ENCODE measurements at regions not wholly inside any gene's neighbourhood (a gene's known extent, or its start where the extent isn't known, plus 50 kb on each side); places are given as distances from the start of the nearest gene placed in this dataset.
"Not testable (repeated sequence)": the region's sequence is repeated elsewhere in the genome, so short reads cannot be mapped to it uniquely, and the experiment has no call there.

DNA sequence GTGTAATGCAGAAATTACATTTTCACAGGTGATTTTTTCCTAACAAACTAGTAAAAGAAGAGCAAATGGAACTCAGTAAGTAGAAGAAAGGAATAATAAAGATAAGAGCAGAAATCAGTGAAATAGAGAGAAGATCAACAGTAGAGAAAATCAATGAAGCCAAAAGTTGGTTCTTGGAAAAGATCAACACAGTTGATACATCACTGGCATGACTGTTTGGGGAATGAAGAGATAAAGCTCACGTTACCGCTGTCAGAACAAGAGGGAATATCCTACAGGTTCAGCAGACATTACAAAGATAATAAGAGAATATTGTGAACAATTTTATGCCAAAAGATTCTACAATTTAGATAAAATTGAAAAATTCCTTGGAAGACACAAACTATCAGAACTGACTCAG is 146.4 kb downstream of the ACTR3B start:
- H3K36me3 Mint-ChIP-seq (ENCODE audit: low read depth): no peaks in the 10 kb centered on the region
- no peak overlapping the region for H3K4me3 Mint-ChIP-seq (ENCODE audit: low read depth)
- H3K27me3 Mint-ChIP-seq (ENCODE audit: low read depth): no peaks in the 10 kb centered on the region
- no peaks in the 10 kb centered on the region for H3K9me3 Mint-ChIP-seq
- no peak for DNase-seq (ENCODE audit: low spot score)
- H3K27ac Mint-ChIP-seq: no peak overlapping the region
- H3K4me1 Mint-ChIP-seq (ENCODE audit: low read depth): no peaks in the 10 kb centered on the region
- intact Hi-C loops (cut with micrococcal nuclease): no loop called here

DNA sequence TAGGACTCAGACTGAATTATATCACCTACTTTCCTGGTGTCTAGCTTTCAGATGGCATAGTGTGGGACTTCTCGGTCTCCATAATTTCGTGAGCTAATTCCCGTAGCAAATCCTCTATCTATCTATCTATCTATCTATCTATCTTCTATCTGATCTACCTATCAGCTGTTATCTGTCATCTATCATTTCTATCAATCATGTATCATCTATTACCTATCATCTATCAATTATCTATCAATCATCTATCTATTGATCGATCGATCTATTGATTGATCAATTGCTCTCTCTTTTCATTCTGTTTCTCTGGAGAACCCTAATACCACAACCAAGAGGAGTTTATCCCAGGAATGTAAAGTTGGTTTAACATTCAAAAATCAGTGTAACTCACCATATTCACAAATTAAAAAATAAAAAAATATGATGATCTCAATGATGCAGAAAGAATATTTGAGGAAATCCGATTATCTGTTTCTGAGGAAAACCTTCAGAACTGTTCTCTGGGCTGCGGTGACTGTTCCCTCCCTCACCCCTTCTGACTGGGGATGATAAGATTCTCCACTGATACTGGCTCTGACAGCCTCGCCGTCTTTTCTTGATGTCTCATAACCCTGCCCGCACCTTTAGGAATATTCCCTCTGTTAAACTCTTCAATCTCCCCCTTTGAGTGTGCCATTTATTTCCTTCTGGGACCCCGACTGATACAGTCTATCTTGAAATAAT is 147.7 kb downstream of the ACTR3B start:
- intact Hi-C loops (cut with micrococcal nuclease): no loop called here
- Mint-ChIP-seq H3K9me3 (no peaks in the 10 kb centered on the region), H3K27ac (no peak overlapping the region), H3K36me3 (ENCODE audit: low read depth) (no peaks in the 10 kb centered on the region), H3K4me1 (ENCODE audit: low read depth) (no peaks in the 10 kb centered on the region), H3K4me3 (ENCODE audit: low read depth) (no peak overlapping the region), H3K27me3 (ENCODE audit: low read depth) (no peaks in the 10 kb centered on the region)
- no peak for DNase-seq (ENCODE audit: low spot score)

DNA sequence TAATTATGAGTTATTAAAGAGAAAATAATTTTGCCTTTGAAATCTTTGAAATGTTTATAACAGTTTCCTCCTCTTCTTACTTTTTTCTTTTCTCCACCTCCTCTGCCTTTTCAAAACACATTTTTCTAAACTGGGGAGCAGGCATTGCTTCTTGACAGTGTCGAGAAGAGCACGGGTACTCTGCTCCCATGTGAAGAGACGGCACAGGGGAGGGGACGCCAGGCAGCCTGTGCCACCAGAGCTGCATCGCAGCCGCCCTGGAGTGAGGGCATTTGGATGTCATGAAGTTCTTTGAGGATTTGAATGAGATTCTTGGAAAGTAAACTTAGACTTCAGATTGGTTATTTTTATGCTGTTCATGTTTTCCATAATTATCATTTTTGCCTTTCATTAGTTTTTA is 149.7 kb downstream of the ACTR3B start:
- H3K27ac Mint-ChIP-seq: no peak overlapping the region
- no peaks in the 10 kb centered on the region for H3K27me3 Mint-ChIP-seq (ENCODE audit: low read depth)
- H3K4me1 Mint-ChIP-seq (ENCODE audit: low read depth): no peaks in the 10 kb centered on the region
- no peaks in the 10 kb centered on the region for H3K36me3 Mint-ChIP-seq (ENCODE audit: low read depth)
- intact Hi-C loops (cut with micrococcal nuclease): no loop called here
- H3K4me3 Mint-ChIP-seq (ENCODE audit: low read depth): no peak overlapping the region
- no peak for DNase-seq (ENCODE audit: low spot score)
- H3K9me3 Mint-ChIP-seq: no peaks in the 10 kb centered on the region

DNA sequence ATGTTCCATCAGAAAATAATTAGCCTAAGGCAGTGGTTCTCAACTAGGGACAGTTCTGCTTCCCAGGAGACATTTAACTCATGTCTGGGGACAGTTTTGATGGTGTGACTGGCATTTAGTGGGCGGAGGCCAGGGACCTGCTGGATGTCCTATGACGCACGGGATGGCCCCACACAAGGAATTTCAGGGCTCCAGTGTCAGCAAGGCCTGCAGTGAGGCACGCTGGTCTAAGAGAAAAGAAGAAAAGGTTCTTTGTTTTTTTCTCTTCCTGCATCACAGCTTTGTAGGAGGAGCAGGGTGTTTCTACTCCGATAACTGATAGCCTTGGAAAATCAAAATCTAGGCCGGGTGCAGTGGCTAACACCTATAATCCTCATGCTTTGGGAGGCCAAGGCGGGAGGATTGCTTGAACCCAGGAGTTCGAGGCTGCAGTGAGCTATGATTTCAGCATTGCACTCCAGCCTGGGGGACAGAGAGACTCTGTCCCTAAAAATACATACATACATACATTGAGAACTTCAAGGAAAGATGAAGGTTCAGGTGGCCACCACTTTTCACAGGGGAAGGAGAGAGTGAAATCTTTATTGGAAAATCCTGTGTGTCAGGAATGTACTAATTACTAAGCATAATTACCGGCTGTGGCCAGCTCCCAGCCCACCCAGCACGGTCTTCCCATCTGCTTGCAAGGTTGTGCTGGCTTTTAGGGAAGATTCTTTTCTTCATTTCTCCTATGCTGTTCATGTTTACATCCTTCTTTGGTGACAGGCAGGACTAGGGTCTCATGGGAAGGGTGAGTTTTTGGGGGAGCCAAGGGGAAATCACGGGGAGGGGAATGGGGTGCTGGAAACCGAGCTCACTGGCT is 150.4 kb downstream of the ACTR3B start:
- Mint-ChIP-seq H3K9me3 (no peaks in the 10 kb centered on the region), H3K27me3 (ENCODE audit: low read depth) (no peaks in the 10 kb centered on the region), H3K27ac (no peak overlapping the region), H3K4me1 (ENCODE audit: low read depth) (no peaks in the 10 kb centered on the region), H3K36me3 (ENCODE audit: low read depth) (no peaks in the 10 kb centered on the region), H3K4me3 (ENCODE audit: low read depth) (no peak overlapping the region)
- intact Hi-C loops (cut with micrococcal nuclease): no loop called here
- no peak for DNase-seq (ENCODE audit: low spot score)

DNA sequence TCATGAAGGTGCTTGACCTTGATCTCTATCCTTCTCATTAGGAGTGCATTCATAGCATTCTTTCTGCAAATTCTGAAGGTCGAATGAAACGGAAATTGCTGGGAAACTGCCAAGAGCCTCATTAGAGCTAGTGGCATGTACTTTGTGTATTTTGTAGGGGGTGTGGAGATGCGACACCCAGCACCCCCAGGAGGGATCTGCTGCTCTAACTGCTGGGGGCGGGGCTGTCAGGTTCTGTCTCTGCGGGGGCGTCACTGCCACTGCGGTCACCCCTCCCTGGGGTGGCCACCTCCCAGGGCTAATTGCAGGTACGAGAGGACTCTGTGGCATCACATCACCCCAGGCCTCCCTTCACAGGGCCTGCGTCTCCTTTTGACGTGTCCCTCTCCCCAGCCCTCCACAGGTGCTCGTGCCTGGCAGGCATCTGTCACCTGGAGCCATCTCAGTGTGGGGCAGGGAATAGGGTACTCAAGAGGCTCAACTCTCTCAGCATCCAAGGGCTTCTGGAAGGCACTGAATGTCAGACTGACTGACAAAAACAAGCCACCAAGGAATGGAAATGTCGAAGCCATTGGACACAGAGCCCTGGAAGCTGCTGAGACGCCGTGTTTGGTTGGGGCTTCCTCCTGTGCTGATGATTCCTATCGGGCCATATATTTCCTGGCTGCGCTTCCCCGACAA is 151.1 kb downstream of the ACTR3B start:
- DNase-seq (ENCODE audit: low spot score): no peak
- H3K4me3 Mint-ChIP-seq (ENCODE audit: low read depth): no peak overlapping the region
- no peaks in the 10 kb centered on the region for H3K27me3 Mint-ChIP-seq (ENCODE audit: low read depth)
- H3K36me3 Mint-ChIP-seq (ENCODE audit: low read depth): no peaks in the 10 kb centered on the region
- H3K9me3 Mint-ChIP-seq: no peaks in the 10 kb centered on the region
- H3K4me1 Mint-ChIP-seq (ENCODE audit: low read depth): no peaks in the 10 kb centered on the region
- intact Hi-C loops (cut with micrococcal nuclease): no loop called here
- H3K27ac Mint-ChIP-seq: no peak overlapping the region

DNA sequence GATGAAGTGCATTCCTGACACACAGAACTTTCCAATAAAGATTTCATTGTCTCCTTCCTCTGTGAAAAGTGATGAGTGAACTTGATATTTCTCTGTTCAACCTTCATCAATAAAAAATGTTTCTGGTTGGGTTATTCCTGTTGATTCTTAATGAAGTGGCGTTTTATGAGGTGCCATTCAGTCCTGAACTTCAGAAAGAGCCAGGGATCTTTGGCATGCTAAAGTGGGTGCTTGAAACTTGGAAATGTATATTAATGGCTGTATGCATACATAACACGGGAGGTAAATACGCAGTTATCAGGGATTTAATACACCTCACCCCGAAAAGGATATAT is 151.6 kb downstream of the ACTR3B start:
- H3K36me3 Mint-ChIP-seq (ENCODE audit: low read depth): no peaks in the 10 kb centered on the region
- intact Hi-C loops (cut with micrococcal nuclease): no loop called here
- H3K4me3 Mint-ChIP-seq (ENCODE audit: low read depth): no peak overlapping the region
- no peak overlapping the region for H3K27ac Mint-ChIP-seq
- H3K9me3 Mint-ChIP-seq: no peaks in the 10 kb centered on the region
- no peaks in the 10 kb centered on the region for H3K4me1 Mint-ChIP-seq (ENCODE audit: low read depth)
- no peaks in the 10 kb centered on the region for H3K27me3 Mint-ChIP-seq (ENCODE audit: low read depth)
- DNase-seq (ENCODE audit: low spot score): no peak

DNA sequence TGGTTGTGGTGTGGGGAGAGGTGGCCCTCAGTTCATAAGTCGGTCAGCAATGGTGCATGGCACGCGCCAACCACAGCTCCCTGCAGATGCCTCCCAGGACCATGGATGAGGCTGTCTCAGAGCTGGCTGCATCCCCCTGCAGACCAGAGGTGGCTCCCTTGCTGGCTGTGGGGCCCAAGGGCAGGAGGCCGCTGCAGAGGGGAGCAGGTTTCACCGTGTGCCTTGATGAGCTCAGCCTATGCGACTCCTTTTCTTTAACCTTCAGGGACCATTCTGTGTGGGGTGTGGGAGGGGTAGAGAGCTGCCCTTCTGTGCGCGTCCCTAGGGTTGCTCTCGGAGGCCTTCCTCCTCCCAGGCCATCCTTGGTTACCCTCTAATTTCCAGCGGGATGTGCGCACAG is 152.4 kb downstream of the ACTR3B start:
- no peak for DNase-seq (ENCODE audit: low spot score)
- Mint-ChIP-seq H3K36me3 (ENCODE audit: low read depth) (no peaks in the 10 kb centered on the region), H3K27ac (no peak overlapping the region), H3K4me3 (ENCODE audit: low read depth) (no peak overlapping the region), H3K9me3 (no peaks in the 10 kb centered on the region), H3K4me1 (ENCODE audit: low read depth) (no peaks in the 10 kb centered on the region), H3K27me3 (ENCODE audit: low read depth) (no peaks in the 10 kb centered on the region)
- intact Hi-C loops (cut with micrococcal nuclease): no loop called here

DNA sequence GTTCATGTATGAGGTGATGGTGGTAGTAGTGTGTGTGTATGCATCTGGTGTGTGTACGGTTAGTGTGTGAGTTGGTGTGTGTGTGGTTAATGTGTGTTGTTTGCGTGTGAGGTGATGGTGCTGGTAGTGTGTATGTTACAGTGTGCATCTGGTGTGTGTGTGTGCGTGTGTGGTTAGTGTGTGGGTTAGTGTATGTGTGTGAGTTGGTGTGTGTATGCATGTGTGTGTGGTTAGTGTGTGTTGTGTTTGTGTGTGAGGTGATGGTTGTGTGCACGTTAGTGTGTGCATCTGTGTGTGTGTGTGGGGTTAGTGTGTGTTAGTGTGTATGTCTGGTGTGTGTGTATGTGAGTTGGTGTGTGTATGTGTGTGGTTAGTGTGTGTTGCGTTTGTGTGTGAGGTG is 153.0 kb downstream of the ACTR3B start:
- no peaks in the 10 kb centered on the region for H3K36me3 Mint-ChIP-seq (ENCODE audit: low read depth)
- H3K9me3 Mint-ChIP-seq: no peaks in the 10 kb centered on the region
- no peak overlapping the region for H3K27ac Mint-ChIP-seq
- DNase-seq (ENCODE audit: low spot score): no peak
- H3K4me3 Mint-ChIP-seq (ENCODE audit: low read depth): no peak overlapping the region
- no peaks in the 10 kb centered on the region for H3K27me3 Mint-ChIP-seq (ENCODE audit: low read depth)
- intact Hi-C loops (cut with micrococcal nuclease): no loop called here
- no peaks in the 10 kb centered on the region for H3K4me1 Mint-ChIP-seq (ENCODE audit: low read depth)

DNA sequence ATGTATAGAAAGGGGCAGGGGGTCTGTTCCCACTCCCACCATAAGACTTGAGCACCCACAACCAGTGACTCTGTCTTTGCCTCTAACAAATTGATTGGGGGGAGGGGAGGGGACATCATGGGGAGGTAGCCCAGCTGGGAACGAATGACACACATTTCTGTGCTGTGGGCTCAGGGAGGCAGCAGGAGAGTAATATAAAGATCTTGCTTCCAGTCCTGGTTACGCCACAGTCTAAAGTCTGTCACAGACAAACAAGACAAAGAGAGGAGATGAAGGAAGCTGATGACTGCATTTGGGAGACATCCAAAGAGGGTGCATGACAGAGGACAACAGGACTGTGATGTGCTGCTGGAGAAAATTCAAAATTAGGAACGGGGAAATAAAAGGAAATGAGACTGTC is 153.9 kb downstream of the ACTR3B start:
- H3K27me3 Mint-ChIP-seq (ENCODE audit: low read depth): no peaks in the 10 kb centered on the region
- no peak overlapping the region for H3K4me3 Mint-ChIP-seq (ENCODE audit: low read depth)
- intact Hi-C loops (cut with micrococcal nuclease): no loop called here
- no peak overlapping the region for H3K27ac Mint-ChIP-seq
- H3K4me1 Mint-ChIP-seq (ENCODE audit: low read depth): no peaks in the 10 kb centered on the region
- no peak for DNase-seq (ENCODE audit: low spot score)
- no peaks in the 10 kb centered on the region for H3K36me3 Mint-ChIP-seq (ENCODE audit: low read depth)
- H3K9me3 Mint-ChIP-seq: no peaks in the 10 kb centered on the region

DNA sequence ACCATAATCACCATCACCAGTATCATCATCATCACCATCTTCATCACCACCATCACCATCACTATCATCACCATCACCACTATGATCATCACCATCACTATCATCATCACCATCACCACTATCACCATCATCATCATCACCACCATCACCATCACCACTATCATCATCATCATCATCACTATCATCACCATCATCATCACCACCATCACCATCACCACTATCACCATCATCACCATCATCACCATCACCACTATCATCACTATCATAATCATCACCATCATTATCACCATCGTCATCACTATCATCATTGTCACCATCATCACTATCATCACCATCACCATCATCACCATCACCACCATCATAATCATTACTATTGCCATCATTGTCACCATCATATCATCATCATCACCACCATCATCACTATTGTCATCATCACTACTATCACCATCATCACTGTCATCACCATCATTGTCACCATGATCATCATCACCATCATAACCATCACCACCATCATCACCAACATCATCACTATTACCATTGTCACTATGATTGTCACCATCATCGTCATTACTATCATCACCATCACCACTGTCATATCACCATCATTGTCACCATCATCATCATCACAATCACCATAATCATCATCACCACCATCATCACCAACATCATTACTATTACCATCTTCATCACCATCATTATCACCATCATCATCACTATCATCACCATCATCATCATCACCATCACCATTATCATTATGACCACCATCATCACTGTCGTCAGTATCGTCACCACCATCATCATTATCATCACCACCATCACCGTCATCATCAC is 154.7 kb downstream of the ACTR3B start:
- Mint-ChIP-seq H3K27me3 (ENCODE audit: low read depth) (no peaks in the 10 kb centered on the region), H3K9me3 (no peaks in the 10 kb centered on the region), H3K27ac (no peak overlapping the region), H3K36me3 (ENCODE audit: low read depth) (no peaks in the 10 kb centered on the region), H3K4me1 (ENCODE audit: low read depth) (no peaks in the 10 kb centered on the region), H3K4me3 (ENCODE audit: low read depth) (no peak overlapping the region)
- intact Hi-C loops (cut with micrococcal nuclease): no loop called here
- DNase-seq (ENCODE audit: low spot score): no peak

DNA sequence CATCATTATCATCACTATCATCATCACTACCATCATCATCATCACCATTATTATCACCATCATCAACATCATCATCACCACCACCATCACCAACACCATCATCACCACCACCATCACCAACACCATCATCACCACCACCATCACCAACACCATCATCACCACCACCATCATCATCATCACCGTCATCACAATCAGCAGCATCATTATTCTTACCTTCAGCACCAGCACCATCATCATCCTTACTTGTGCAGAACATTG is 155.2 kb downstream of the ACTR3B start:
- H3K4me1 Mint-ChIP-seq (ENCODE audit: low read depth); H3K27me3 Mint-ChIP-seq (ENCODE audit: low read depth): not testable (repeated sequence)

DNA sequence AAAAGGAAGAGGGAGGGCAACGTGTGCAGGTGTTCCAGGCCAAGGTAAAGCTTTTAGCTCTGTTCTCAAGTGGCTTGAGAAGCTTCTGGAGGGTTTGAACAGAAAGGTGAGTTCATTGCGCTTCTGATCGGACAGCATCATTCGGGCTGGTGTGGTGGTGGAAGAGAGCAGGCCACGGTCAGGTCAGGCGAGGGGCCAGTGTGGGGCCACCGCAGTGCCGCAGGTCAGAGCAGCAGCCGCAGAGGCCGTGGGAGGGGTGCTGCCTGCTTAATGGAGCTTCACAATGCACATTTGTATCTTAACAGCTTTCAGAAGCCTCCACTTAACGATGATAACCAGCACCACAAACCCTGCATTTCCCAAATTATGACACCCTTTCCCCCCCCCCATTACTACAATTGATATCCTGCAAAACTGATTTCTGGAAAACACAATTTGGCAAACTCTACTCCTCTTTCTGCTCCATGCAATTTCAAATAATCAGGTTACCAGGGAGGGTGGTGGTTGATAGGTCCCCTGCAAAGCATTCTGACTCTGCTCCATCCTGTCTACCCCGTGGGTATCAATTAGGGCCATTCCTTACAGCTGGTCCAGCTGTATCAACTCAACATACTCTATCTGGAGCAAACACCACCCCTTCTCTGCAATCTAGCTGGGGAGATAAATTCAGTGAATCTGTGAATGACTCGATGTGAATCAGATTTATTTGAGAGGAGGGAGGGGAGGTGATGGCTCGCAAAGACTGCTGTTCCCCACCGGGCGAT is 162.9 kb downstream of the ACTR3B start:
- H3K4me1 Mint-ChIP-seq (ENCODE audit: low read depth): no peaks in the 10 kb centered on the region
- H3K36me3 Mint-ChIP-seq (ENCODE audit: low read depth): no peaks in the 10 kb centered on the region
- H3K9me3 Mint-ChIP-seq: no peaks in the 10 kb centered on the region
- H3K27me3 Mint-ChIP-seq (ENCODE audit: low read depth): peaks cover 23% of the 10 kb centered on the region
- no peak overlapping the region for H3K27ac Mint-ChIP-seq
- no peak for DNase-seq (ENCODE audit: low spot score)
- no peak overlapping the region for H3K4me3 Mint-ChIP-seq (ENCODE audit: low read depth)
- intact Hi-C loops (cut with micrococcal nuclease): no loop called here

More for the DNA sequence above, 155.2 kb downstream of the ACTR3B start:
- DNase-seq (ENCODE audit: low spot score); H3K9me3 Mint-ChIP-seq; intact Hi-C loops (cut with micrococcal nuclease); H3K27ac Mint-ChIP-seq; H3K4me3 Mint-ChIP-seq (ENCODE audit: low read depth); H3K36me3 Mint-ChIP-seq (ENCODE audit: low read depth): not testable (repeated sequence)
